ENCODE measurements at regions not wholly inside any gene's neighbourhood (a gene's known extent, or its start where the extent isn't known, plus 50 kb on each side); places are given as distances from the start of the nearest gene placed in this dataset.

DNA sequence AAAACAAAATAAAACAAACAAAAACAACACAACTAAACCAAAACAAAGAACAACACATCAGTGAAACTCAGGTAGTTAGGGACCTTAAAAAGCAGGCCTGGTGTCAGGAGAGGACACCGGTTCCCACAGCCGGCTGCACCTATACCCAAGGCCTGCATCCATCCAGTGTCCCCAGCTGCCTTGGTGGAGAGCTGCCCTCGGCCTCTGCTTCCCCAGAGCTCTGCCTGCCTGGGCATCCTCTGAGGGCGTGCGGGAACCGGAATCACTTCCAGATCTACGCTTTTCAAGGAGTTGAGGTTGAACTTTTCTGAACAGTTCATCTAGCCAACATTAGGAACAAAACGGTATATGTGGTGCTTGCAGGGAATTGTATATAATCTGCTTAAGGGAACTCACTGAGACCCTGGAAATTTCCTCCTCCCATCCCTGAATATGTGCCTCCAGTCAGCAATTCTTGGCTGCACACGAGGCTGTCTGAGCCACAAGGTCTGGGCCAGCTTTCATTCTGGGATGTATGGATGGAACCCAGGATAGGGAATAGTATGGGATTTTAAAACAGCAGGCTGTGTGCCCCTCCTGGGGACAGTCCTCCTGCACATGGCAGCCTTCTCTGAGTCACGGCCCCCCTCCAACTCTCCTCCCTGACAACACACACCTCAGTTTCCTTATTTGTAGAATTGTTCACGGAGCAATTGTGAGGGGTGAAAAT is 319.0 kb upstream of the RTL1 start:
- no peak for DNase-seq (ENCODE audit: extremely low read depth, insufficient read length)
- no peak overlapping the region for H3K4me3 ChIP-seq (replicated peaks; ENCODE audit: low read depth, low read length)
- TF ChIP-seq, protein P1, sequence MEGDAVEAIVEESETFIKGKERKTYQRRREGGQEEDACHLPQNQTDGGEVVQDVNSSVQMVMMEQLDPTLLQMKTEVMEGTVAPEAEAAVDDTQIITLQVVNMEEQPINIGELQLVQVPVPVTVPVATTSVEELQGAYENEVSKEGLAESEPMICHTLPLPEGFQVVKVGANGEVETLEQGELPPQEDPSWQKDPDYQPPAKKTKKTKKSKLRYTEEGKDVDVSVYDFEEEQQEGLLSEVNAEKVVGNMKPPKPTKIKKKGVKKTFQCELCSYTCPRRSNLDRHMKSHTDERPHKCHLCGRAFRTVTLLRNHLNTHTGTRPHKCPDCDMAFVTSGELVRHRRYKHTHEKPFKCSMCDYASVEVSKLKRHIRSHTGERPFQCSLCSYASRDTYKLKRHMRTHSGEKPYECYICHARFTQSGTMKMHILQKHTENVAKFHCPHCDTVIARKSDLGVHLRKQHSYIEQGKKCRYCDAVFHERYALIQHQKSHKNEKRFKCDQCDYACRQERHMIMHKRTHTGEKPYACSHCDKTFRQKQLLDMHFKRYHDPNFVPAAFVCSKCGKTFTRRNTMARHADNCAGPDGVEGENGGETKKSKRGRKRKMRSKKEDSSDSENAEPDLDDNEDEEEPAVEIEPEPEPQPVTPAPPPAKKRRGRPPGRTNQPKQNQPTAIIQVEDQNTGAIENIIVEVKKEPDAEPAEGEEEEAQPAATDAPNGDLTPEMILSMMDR (IDR thresholded peaks at IDR 0.05; ENCODE audit: insufficient read depth, low read length, poor library complexity, severe bottlenecking) = no peak
- no peaks in the 10 kb centered on the region for H3K36me3 ChIP-seq (ENCODE audit: control insufficient read depth, insufficient read depth, low read length)
- no peaks in the 10 kb centered on the region for H3K27me3 ChIP-seq (replicated peaks; ENCODE audit: control insufficient read depth, insufficient read depth, low read length)

DNA sequence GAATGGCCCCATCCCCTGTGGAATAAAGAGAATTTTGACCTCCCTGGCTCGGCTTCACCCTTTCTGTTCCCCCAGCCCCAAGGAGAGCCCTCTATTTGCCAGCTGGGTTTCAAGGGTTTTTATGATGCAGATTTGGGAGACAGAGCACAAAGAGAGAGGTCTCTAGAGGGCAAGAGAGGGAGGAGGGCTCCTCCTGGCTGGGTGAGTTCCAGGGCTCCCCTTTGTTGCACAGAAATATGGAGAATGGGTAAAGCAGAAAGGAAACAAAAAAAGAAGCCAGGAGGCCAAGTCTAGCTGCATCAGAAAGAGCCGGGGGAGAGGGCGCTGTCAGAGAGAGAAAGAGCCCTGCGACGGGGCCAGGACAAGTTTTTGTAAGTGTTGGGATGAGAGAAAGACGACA is 319.6 kb upstream of the RTL1 start:
- TF ChIP-seq, protein P1 (IDR thresholded peaks at IDR 0.05; ENCODE audit: insufficient read depth, low read length, poor library complexity, severe bottlenecking) = no peak
- no peak for DNase-seq (ENCODE audit: extremely low read depth, insufficient read length)
- H3K36me3 ChIP-seq (ENCODE audit: control insufficient read depth, insufficient read depth, low read length) = no peaks in the 10 kb centered on the region
- H3K27me3 ChIP-seq (replicated peaks; ENCODE audit: control insufficient read depth, insufficient read depth, low read length) = no peaks in the 10 kb centered on the region
- no peak overlapping the region for H3K4me3 ChIP-seq (replicated peaks; ENCODE audit: low read depth, low read length)

DNA sequence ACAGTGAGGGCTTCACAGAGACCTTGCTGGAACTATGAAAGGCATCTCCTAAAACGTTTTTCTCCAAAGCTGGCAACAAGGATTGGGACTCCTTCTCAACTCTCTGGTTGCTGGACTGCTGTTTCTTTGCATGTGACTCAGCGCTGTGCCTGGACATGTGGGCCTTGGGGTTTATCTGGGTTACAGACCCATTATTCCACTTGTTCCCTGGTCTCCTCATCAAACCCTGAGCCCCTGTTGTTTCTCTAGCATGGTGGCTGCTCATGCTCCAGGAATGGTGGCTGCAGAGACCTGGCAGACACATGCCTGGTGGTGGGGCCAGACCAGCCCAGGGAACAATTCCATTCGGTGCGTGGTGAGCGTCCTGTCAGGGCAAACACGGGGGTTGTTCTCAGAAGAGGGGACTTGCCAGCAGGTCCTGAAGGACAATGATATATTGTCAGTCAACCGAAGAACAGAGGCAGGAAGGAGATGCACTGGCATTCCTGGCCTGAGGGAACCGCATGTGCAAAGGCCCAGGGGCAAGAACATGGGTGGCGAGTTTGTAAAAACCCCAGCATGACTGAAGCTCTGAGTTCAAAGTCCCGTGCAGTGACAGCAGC is 320.1 kb upstream of the RTL1 start:
- Histone ChIP-seq H3K36me3 (ENCODE audit: control insufficient read depth, insufficient read depth, low read length) (no peaks in the 10 kb centered on the region), H3K4me3 (replicated peaks; ENCODE audit: low read depth, low read length) (no peak overlapping the region), H3K27me3 (replicated peaks; ENCODE audit: control insufficient read depth, insufficient read depth, low read length) (no peaks in the 10 kb centered on the region)
- TF ChIP-seq, protein P1 (IDR thresholded peaks at IDR 0.05; ENCODE audit: insufficient read depth, low read length, poor library complexity, severe bottlenecking) = no peak
- no peak for DNase-seq (ENCODE audit: extremely low read depth, insufficient read length)

DNA sequence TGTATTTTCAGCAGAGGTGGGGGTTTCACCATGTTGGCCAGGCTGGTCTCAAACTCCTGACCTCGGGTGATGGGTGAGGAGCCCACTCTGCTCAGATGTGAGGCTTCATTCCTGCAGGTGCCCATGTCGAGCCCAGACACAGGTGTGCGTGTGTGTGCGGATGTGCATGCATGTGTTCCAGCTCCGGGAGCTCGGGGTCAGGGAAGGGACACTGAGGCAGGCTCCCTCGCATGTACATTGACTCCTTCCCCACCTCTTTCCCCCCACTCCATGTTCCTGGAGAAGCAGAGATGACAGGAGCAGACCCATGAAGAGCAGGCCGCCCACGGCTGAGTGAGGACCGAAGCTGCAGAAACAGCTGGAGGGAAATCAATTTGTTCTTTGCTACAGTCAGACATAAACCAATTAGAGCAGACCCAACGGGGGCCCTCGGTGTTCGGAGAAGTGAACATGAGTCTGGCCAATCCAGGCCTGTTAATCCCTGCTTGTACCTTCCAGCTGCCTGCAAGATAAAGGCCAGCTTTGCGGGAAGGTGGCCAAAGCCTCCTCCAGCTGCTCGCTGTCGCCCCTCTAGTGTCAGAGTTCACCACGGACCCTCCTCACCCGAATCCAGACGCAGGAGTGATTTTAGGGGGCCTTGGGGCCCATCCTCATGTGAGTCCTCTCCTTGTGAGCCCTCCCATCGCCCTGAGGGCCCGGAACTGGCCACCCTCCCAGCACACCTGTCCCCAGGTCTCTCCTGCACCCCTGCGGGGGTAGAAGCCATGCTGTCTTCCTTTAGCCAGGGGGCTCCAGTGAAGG is 321.0 kb upstream of the RTL1 start:
- TF ChIP-seq, protein P1 (IDR thresholded peaks at IDR 0.05; ENCODE audit: insufficient read depth, low read length, poor library complexity, severe bottlenecking) = no peak
- no peak for DNase-seq (ENCODE audit: extremely low read depth, insufficient read length)
- Histone ChIP-seq H3K27me3 (replicated peaks; ENCODE audit: control insufficient read depth, insufficient read depth, low read length) (no peaks in the 10 kb centered on the region), H3K4me3 (replicated peaks; ENCODE audit: low read depth, low read length) (no peak overlapping the region), H3K36me3 (ENCODE audit: control insufficient read depth, insufficient read depth, low read length) (no peaks in the 10 kb centered on the region)

DNA sequence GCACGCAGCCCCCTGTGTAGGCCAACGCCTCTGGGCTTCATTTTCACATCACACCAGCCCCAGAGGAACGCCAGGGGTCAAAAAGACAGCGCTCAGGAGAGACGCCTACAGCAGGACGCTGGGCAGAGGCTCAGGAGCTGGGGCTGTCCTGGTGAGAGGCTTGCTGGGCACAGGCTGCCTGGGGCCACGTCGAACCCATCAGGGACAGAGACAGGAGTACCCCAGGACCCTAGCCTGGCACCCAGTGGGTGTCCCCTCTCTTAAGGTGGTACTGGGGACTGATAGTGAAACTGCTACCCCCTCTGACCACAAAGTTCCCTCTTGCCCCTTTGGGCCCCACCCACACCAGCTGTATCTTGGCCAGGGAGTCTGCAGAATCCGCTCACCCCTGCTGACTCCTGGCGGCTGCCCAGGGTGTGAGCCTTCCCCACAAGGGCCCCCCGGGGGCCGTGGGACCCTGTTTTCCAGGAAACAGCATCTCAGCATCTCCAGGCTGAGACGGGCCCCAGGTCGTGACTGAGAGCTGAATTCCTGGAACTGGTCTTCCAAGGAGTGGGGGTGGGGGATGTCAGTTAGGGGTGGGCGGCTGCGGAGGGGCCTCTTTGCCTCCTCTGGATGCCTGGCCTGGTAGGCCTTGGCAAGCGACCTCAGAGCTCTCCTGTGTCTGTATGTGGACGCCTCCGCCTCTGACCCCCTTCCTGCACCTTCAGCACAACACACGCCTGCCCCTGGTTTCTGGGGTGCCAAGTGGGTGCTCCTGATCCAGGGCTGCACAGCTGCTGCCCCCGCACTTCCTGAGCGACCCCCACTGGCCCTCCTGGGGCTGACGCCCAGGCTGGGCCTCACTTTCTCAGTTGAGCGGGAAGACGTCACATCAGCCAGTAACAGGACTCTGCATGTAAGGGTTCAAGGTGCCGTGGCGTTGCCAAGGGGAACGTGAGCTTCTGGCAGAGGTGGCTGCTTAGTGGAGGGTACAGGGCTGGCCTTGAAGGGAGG is 321.9 kb upstream of the RTL1 start:
- Histone ChIP-seq H3K4me3 (replicated peaks; ENCODE audit: low read depth, low read length) (no peak overlapping the region), H3K27me3 (replicated peaks; ENCODE audit: control insufficient read depth, insufficient read depth, low read length) (no peaks in the 10 kb centered on the region), H3K36me3 (ENCODE audit: control insufficient read depth, insufficient read depth, low read length) (no peaks in the 10 kb centered on the region)
- DNase-seq (ENCODE audit: extremely low read depth, insufficient read length) = no peak
- TF ChIP-seq, protein P1 (IDR thresholded peaks at IDR 0.05; ENCODE audit: insufficient read depth, low read length, poor library complexity, severe bottlenecking) = no peak
